Endothelial cell of umbilical vein (primary cell): ENCODE measurements at regions not wholly inside any gene's neighbourhood (a gene's known extent, or its start where the extent isn't known, plus 50 kb on each side); places are given as distances from the start of the nearest gene placed in this dataset.

ENCODE experiments used
- BruUV-seq: library from RNA; stranded (reverse); fragments of 400-500 nt; replicated peaks from 2 replicates; lab custom pipeline; 2021; lab: Mats Ljungman, UMichigan
- CTCF ChIA-PET: fragments of 300-600, 350-600 bp; sonication (Branson Sonifier 250); formaldehyde crosslinking; loops from one replicate; lab custom pipeline; 2021; ENCODE audit warnings: antibody characterized with exemption, inconsistent platforms; lab: Charles Lee
- POLR2A ChIA-PET: fragments of 300-600, 350-600 bp; sonication (Branson Sonifier 250); formaldehyde crosslinking; loops from one replicate; lab custom pipeline; 2021; ENCODE audit warnings: antibody characterized with exemption, inconsistent platforms; lab: Charles Lee
- DNase-seq: peaks from one replicate; pipeline ENCODE4 v3.0.0-alpha.2; 2011; ENCODE audit warnings: low read depth, low spot score
- FAIRE-seq: peaks from 2 replicates; lab custom pipeline; 2011; peaks lifted over from hg19 to GRCh38; lab: Jason Lieb, UNC
- H2AFZ ChIP-seq: 2 replicates; pipeline ENCODE4 v1.6.0; 2012; ENCODE audit warnings: low read depth, low read length, control low read depth, inconsistent platforms
- H3K27ac ChIP-seq: 2 replicates; pipeline ENCODE4 v1.5.1; 2011; ENCODE audit warnings: low read depth, mild to moderate bottlenecking, control low read depth, low read length, moderate library complexity; ENCODE audit not compliant: insufficient read depth
- H3K27me3 ChIP-seq, 2 experiments: 2 replicates each; pipeline versions ENCODE4 v1.6.0 to v1.6.1; 2011; ENCODE audit warnings: low read length in 2 of 2, mixed read lengths in 1 of 2; ENCODE audit not compliant: control insufficient read depth in 2 of 2, insufficient read depth in 2 of 2
- H3K36me3 ChIP-seq, 2 experiments: 2 replicates in 1 of 2; 3 replicates in 1 of 2; pipeline ENCODE4 v1.5.1; 2011; ENCODE audit warnings: low read length in 2 of 2, mild to moderate bottlenecking in 1 of 2, moderate library complexity in 1 of 2; ENCODE audit not compliant: control insufficient read depth in 2 of 2, insufficient read depth in 2 of 2; ENCODE audit errors: extremely low read depth in 1 of 2
- H3K4me1 ChIP-seq: 3 replicates; pipeline ENCODE4 v1.5.1; 2011; ENCODE audit warnings: mild to moderate bottlenecking, low read length; ENCODE audit not compliant: control insufficient read depth, insufficient read depth; ENCODE audit errors: extremely low read depth
- H3K4me2 ChIP-seq: 2 replicates; pipeline ENCODE4 v1.6.1; 2011; ENCODE audit warnings: low read length, control low read depth, mixed read lengths; ENCODE audit not compliant: insufficient read depth
- H3K4me3 ChIP-seq, 3 experiments: fragments of 200-600 bp in 1 of 3; sonication (generic), shearing (Covaris generic) in 1 of 3; replicated peaks in 1 of 3; 2 replicates each; pipeline ENCODE4 v1.5.1; 2011 to 2016; ENCODE audit warnings: control low read depth in 3 of 3, low read length in 3 of 3, mild to moderate bottlenecking in 2 of 3, inconsistent platforms in 1 of 3, low read depth in 1 of 3, moderate library complexity in 1 of 3; ENCODE audit not compliant: insufficient read depth in 1 of 3
- H3K79me2 ChIP-seq: 2 replicates; pipeline ENCODE4 v1.6.0; 2012; ENCODE audit warnings: low read length, inconsistent platforms; ENCODE audit not compliant: control insufficient read depth, insufficient read depth
- H3K9ac ChIP-seq: replicated peaks from 2 replicates; pipeline ENCODE3; 2011; ENCODE audit warnings: low read length, control low read depth; ENCODE audit not compliant: insufficient read depth; ENCODE audit errors: extremely low read depth
- H3K9me1 ChIP-seq: replicated peaks from 3 replicates; pipeline ENCODE4 v1.6.0; 2011; ENCODE audit warnings: mild to moderate bottlenecking, low read length; ENCODE audit not compliant: control insufficient read depth, insufficient read depth; ENCODE audit errors: extremely low read depth
- H3K9me3 ChIP-seq: replicated peaks from 2 replicates; pipeline ENCODE4 v1.5.1; 2012; ENCODE audit warnings: low read length, inconsistent platforms; ENCODE audit not compliant: control insufficient read depth, insufficient read depth
- H4K20me1 ChIP-seq: replicated peaks from 2 replicates; pipeline ENCODE3; 2011; ENCODE audit warnings: mild to moderate bottlenecking, low read length; ENCODE audit not compliant: control insufficient read depth, insufficient read depth; ENCODE audit errors: extremely low read depth
- CTCF ChIP-seq, 2 donors: IDR thresholded peaks; 1 replicate in 1 of 2; 2 replicates in 1 of 2; pipeline ENCODE4 v1.5.1; 2011; ENCODE audit warnings: low read length in 2 of 2, mild to moderate bottlenecking in 2 of 2, moderate library complexity in 2 of 2, control low read depth in 1 of 2, inconsistent platforms in 1 of 2, low read depth in 1 of 2; ENCODE audit not compliant: insufficient read depth in 1 of 2; ENCODE audit errors: extremely low read depth in 1 of 2
- EZH2 ChIP-seq: IDR thresholded peaks from 2 replicates; pipeline ENCODE4 v1.6.1; 2012; ENCODE audit warnings: borderline replicate concordance, low read depth, mild to moderate bottlenecking, moderate library complexity, low read length, inconsistent platforms; ENCODE audit not compliant: severe bottlenecking
- FOS ChIP-seq: IDR thresholded peaks from 2 replicates; pipeline ENCODE4 v1.6.1; 2011; ENCODE audit warnings: mild to moderate bottlenecking, low read length, moderate library complexity, borderline replicate concordance; ENCODE audit not compliant: insufficient read depth
- GATA2 ChIP-seq: IDR thresholded peaks from 2 replicates; pipeline ENCODE4 v1.7.0; 2011; ENCODE audit warnings: low read depth, mild to moderate bottlenecking, moderate library complexity, mixed read lengths, low read length; ENCODE audit not compliant: insufficient read length, insufficient read depth
- JUN ChIP-seq: IDR thresholded peaks from 2 replicates; pipeline ENCODE4 v1.6.1; 2011; ENCODE audit warnings: borderline replicate concordance, low read depth; ENCODE audit not compliant: insufficient read length, insufficient read depth
- MAX ChIP-seq: IDR thresholded peaks from 2 replicates; pipeline ENCODE4 v1.6.1; 2011; ENCODE audit not compliant: insufficient read depth, insufficient read length
- MYC ChIP-seq: IDR thresholded peaks from one replicate; pipeline ENCODE4 v1.6.1; 2011; ENCODE audit warnings: mild to moderate bottlenecking, low read depth, low read length
- POLR2A ChIP-seq: IDR thresholded peaks from 2 replicates; pipeline ENCODE4 v1.6.1; 2012; ENCODE audit warnings: low read depth, mild to moderate bottlenecking, control low read depth, low read length
- POLR2AphosphoS5 ChIP-seq: IDR thresholded peaks from 2 replicates; pipeline ENCODE4 v1.6.1; 2012; ENCODE audit warnings: low read depth, mild to moderate bottlenecking, control low read depth, low read length, moderate library complexity; ENCODE audit not compliant: insufficient read depth
- dilution Hi-C: fragments of 300-500 bp; cut with MboI; formaldehyde crosslinking; loops from one replicate; pipeline ENCODE4 v1.15.0; 2019; ENCODE audit warnings: low sequenced_read_pairs; ENCODE audit not compliant: extremely low pct_ligation_motif_present
- intact Hi-C: fragments of 100-400 bp; cut with micrococcal nuclease; formaldehyde crosslinking; loops from one replicate; pipeline ENCODE4 v1.10.0; 2022

GRCh38 chr9:3036333-3036700 is 192.4 kb upstream of the PUM3 start:
- H3K4me3 ChIP-seq: no peak overlapping the region
- H3K9ac ChIP-seq: no peak overlapping the region
- H3K27ac ChIP-seq: no peak overlapping the region
- H2AFZ ChIP-seq: no peak overlapping the region
- dilution Hi-C loops (no loop called here), intact Hi-C loops (no loop called here)
- FAIRE-seq (no peak), DNase-seq (no peak)
- no peaks in the 10 kb centered on the region for H4K20me1 ChIP-seq
- no peaks in the 10 kb centered on the region for H3K36me3 ChIP-seq
- ChIA-PET CTCF (no interaction called here), POLR2A (no interaction called here)
- no peaks in the 10 kb centered on the region for H3K4me1 ChIP-seq
- no TSS peak for BruUV-seq
- TF ChIP-seq JUN (no peak), MAX (no peak), POLR2A (no peak), CTCF (IDR thresholded peaks at IDR 0.05; ENCODE audit: extremely low read depth in 1 of 2, insufficient read depth in 1 of 2, low read depth in 1 of 2, low read length in 2 of 2) (no peak), POLR2AphosphoS5 (no peak), GATA2 (no peak), EZH2 (no peak), FOS (no peak), MYC (no peak)
- H3K9me1 ChIP-seq: no peaks in the 10 kb centered on the region
- no peak overlapping the region for H3K4me2 ChIP-seq
- no peaks in the 10 kb centered on the region for H3K79me2 ChIP-seq
- no peaks in the 10 kb centered on the region for H3K9me3 ChIP-seq
- H3K27me3 ChIP-seq: no peaks in the 10 kb centered on the region
